IMR-90 (cell line): ENCODE measurements at regions not wholly inside any gene's neighbourhood (a gene's known extent, or its start where the extent isn't known, plus 50 kb on each side); places are given as distances from the start of the nearest gene placed in this dataset.

ENCODE experiments used
- ATAC-seq: fragments of 200-7000 bp; cut with Tn5 transposase; 2 replicates; pipeline ENCODE4 v1.9.1; 2020; ENCODE audit warnings: low read depth, mild to moderate bottlenecking, moderate library complexity
- BruUV-seq: library from RNA; stranded (reverse); fragments of 400-500 nt; replicated peaks from 2 replicates; lab custom pipeline; 2021; lab: Mats Ljungman, UMichigan
- CTCF ChIA-PET: fragments of 300-600 bp; formaldehyde crosslinking; extraction: SDS; loops from one replicate; lab custom pipeline; 2021; ENCODE audit warnings: antibody characterized with exemption; lab: Yijun Ruan, JAX
- POLR2A ChIA-PET: fragments of 300-600 bp; sonication (Branson Sonifier 250); formaldehyde crosslinking; loops from one replicate; lab custom pipeline; 2022; ENCODE audit warnings: antibody characterized with exemption; ENCODE audit not compliant: unreplicated experiment; lab: Charles Lee
- DNase-seq: peaks from one replicate; pipeline ENCODE4 v3.0.0; 2013
- H2AFZ ChIP-seq: replicated peaks from 2 replicates; pipeline ENCODE3; 2013; ENCODE audit warnings: low read length, mild to moderate bottlenecking; ENCODE audit not compliant: poor library complexity
- H2AK5ac ChIP-seq: 2 replicates; pipeline ENCODE4 v1.6.1; 2013; ENCODE audit warnings: low read depth, low read length, inconsistent platforms
- H2AK9ac ChIP-seq: replicated peaks from 2 replicates; pipeline ENCODE3; 2013; ENCODE audit warnings: mild to moderate bottlenecking, low read depth, low read length, moderate library complexity; ENCODE audit not compliant: poor library complexity
- H2BK120ac ChIP-seq: 2 replicates; pipeline ENCODE4 v1.6.1; 2013; ENCODE audit warnings: low read depth, low read length, inconsistent platforms
- H2BK15ac ChIP-seq: 3 replicates; pipeline ENCODE4 v1.6.1; 2013; ENCODE audit warnings: low read depth, low read length, inconsistent platforms
- H2BK20ac ChIP-seq: 2 replicates; pipeline ENCODE4 v1.6.1; 2013; ENCODE audit warnings: low read depth, mild to moderate bottlenecking, inconsistent platforms, low read length, moderate library complexity
- H2BK5ac ChIP-seq: 2 replicates; pipeline ENCODE4 v1.6.1; 2013; ENCODE audit warnings: mild to moderate bottlenecking, low read depth, low read length, inconsistent platforms; ENCODE audit not compliant: poor library complexity, severe bottlenecking
- H3K14ac ChIP-seq: replicated peaks from 2 replicates; pipeline ENCODE4 v1.6.1; 2013; ENCODE audit warnings: low read depth, low read length, inconsistent platforms
- H3K18ac ChIP-seq: 2 replicates; pipeline ENCODE4 v1.6.1; 2013; ENCODE audit warnings: low read depth, low read length, control low read depth
- H3K23ac ChIP-seq: 2 replicates; pipeline ENCODE4 v1.6.1; 2013; ENCODE audit warnings: low read depth, low read length, inconsistent platforms
- H3K27ac ChIP-seq: 2 replicates; pipeline ENCODE4 v1.5.1; 2013; ENCODE audit warnings: mild to moderate bottlenecking, control low read depth, low read length; ENCODE audit not compliant: insufficient read depth
- H3K27me3 ChIP-seq: 2 replicates; pipeline ENCODE4 v1.6.1; 2013; ENCODE audit warnings: low read length; ENCODE audit not compliant: control insufficient read depth, insufficient read depth
- H3K36me3 ChIP-seq: 2 replicates; pipeline ENCODE4 v1.6.1; 2013; ENCODE audit warnings: low read length, mixed read lengths; ENCODE audit not compliant: control insufficient read depth, insufficient read depth
- H3K4ac ChIP-seq: 2 replicates; pipeline ENCODE4 v1.6.1; 2013; ENCODE audit warnings: low read depth, low read length, inconsistent platforms
- H3K4me1 ChIP-seq: 2 replicates; pipeline ENCODE4 v1.6.1; 2013; ENCODE audit warnings: low read length, mixed read lengths; ENCODE audit not compliant: control insufficient read depth, insufficient read depth
- H3K4me2 ChIP-seq: 2 replicates; pipeline ENCODE4 v1.6.1; 2013; ENCODE audit warnings: low read depth, mild to moderate bottlenecking, control low read depth, low read length, moderate library complexity
- H3K4me3 ChIP-seq: 2 replicates; pipeline ENCODE4 v1.5.1; 2013; ENCODE audit warnings: low read depth, mild to moderate bottlenecking, control low read depth, low read length, moderate library complexity; ENCODE audit not compliant: insufficient read depth
- H3K56ac ChIP-seq: 2 replicates; pipeline ENCODE4 v1.6.1; 2013; ENCODE audit warnings: low read length, inconsistent platforms; ENCODE audit not compliant: insufficient read depth; ENCODE audit errors: extremely low read depth
- H3K79me1 ChIP-seq, 2 experiments: 2 replicates each; pipeline ENCODE4 v1.6.1; 2013; ENCODE audit warnings: low read length in 2 of 2, inconsistent platforms in 1 of 2, low read depth in 1 of 2
- H3K9ac ChIP-seq: 2 replicates; pipeline ENCODE4 v1.6.1; 2013; ENCODE audit warnings: low read depth, low read length, control low read depth
- H3K9me1 ChIP-seq: 2 replicates; pipeline ENCODE4 v1.6.1; 2013; ENCODE audit warnings: low read length, inconsistent platforms; ENCODE audit not compliant: insufficient read depth
- H3K9me3 ChIP-seq: 2 replicates; pipeline ENCODE4 v1.6.1; 2013; ENCODE audit warnings: low read length; ENCODE audit not compliant: control insufficient read depth, insufficient read depth
- H4K20me1 ChIP-seq: 2 replicates; pipeline ENCODE4 v1.6.1; 2013; ENCODE audit warnings: low read length, inconsistent platforms; ENCODE audit not compliant: insufficient read depth
- H4K5ac ChIP-seq: 2 replicates; pipeline ENCODE4 v1.6.1; 2013; ENCODE audit warnings: mild to moderate bottlenecking, low read depth, low read length, control low read depth
- H4K8ac ChIP-seq, 2 experiments: 2 replicates each; pipeline ENCODE4 v1.6.1; 2013; ENCODE audit warnings: low read depth in 2 of 2, low read length in 2 of 2, control low read depth in 1 of 2, inconsistent platforms in 1 of 2
- H4K91ac ChIP-seq: 2 replicates; pipeline ENCODE4 v1.6.1; 2013; ENCODE audit warnings: low read depth, low read length, inconsistent platforms; ENCODE audit not compliant: insufficient read depth
- BHLHE40 ChIP-seq: fragments of 150-350 bp; IDR thresholded peaks from 2 replicates; pipeline ENCODE4 v1.6.1; 2016; ENCODE audit warnings: mild to moderate bottlenecking, low read depth, low read length
- CEBPB ChIP-seq: IDR thresholded peaks from 2 replicates; pipeline ENCODE4 v1.6.1; 2012; ENCODE audit warnings: low read depth, low read length, improper control_type of control experiment
- CHD1 ChIP-seq: IDR thresholded peaks from 2 replicates; pipeline ENCODE4 v1.6.1; 2012; ENCODE audit warnings: low read depth, low read length, improper control_type of control experiment
- FOS ChIP-seq: fragments of 150-350 bp; IDR thresholded peaks from 2 replicates; pipeline ENCODE4 v1.6.1; 2016; ENCODE audit warnings: low read depth, low read length
- MAFK ChIP-seq: IDR thresholded peaks from 2 replicates; pipeline ENCODE4 v1.6.1; 2012; ENCODE audit warnings: low read depth, low read length, improper control_type of control experiment
- MAZ ChIP-seq: IDR thresholded peaks from 2 replicates; pipeline ENCODE4 v1.6.1; 2012; ENCODE audit warnings: low read depth, mild to moderate bottlenecking, low read length, improper control_type of control experiment, moderate library complexity, borderline replicate concordance
- MXI1 ChIP-seq: IDR thresholded peaks from 2 replicates; pipeline ENCODE4 v1.6.1; 2012; ENCODE audit warnings: low read depth, mild to moderate bottlenecking, low read length, moderate library complexity, borderline replicate concordance
- NFE2L2 ChIP-seq: fragments of 150-350 bp; IDR thresholded peaks from 2 replicates; pipeline ENCODE4 v1.6.1; 2016; ENCODE audit warnings: low read depth, mild to moderate bottlenecking, low read length
- POLR2A ChIP-seq: IDR thresholded peaks from 2 replicates; pipeline ENCODE4 v1.6.1; 2012; ENCODE audit warnings: mild to moderate bottlenecking, low read depth, low read length
- RAD21 ChIP-seq: IDR thresholded peaks from 2 replicates; pipeline ENCODE4 v1.6.1; 2012; ENCODE audit warnings: low read length, improper control_type of control experiment
- RCOR1 ChIP-seq: IDR thresholded peaks from 2 replicates; pipeline ENCODE4 v1.6.1; 2012; ENCODE audit warnings: mild to moderate bottlenecking, low read length, improper control_type of control experiment; ENCODE audit not compliant: insufficient replicate concordance
- RFX5 ChIP-seq: IDR thresholded peaks from 2 replicates; pipeline ENCODE4 v1.8.0; 2012; ENCODE audit warnings: low read depth, mild to moderate bottlenecking, low read length, moderate library complexity
- SMC3 ChIP-seq: fragments of 150-350 bp; IDR thresholded peaks from 2 replicates; pipeline ENCODE4 v1.6.1; 2016; ENCODE audit warnings: low read depth, mild to moderate bottlenecking, antibody characterized with exemption, low read length, moderate library complexity
- dilution Hi-C: fragments of 300-500 bp; cut with HindIII; formaldehyde crosslinking; loops from one replicate; pipeline ENCODE4 v1.14.3; 2018; ENCODE audit warnings: low sequenced_read_pairs; ENCODE audit not compliant: unreplicated experiment
- in situ Hi-C: fragments of 300-500 bp; cut with MboI; formaldehyde crosslinking; loops from 3 replicates; pipeline ENCODE4 v1.14.3; 2019; ENCODE audit warnings: low sequenced_read_pairs, inconsistent platforms, mixed read lengths
- intact Hi-C: fragments of 100-400 bp; cut with micrococcal nuclease; formaldehyde crosslinking; loops from 2 replicates; pipeline ENCODE4 v1.10.0; 2022
- TF ChIP-seq, protein P1 (sequence below): fragments of 150-350 bp; IDR thresholded peaks from 2 replicates; pipeline ENCODE4 v1.6.1; 2017; ENCODE audit warnings: mild to moderate bottlenecking, antibody characterized with exemption, low read length, low read depth
- TF ChIP-seq, protein P2 (sequence below): fragments of 150-350 bp; IDR thresholded peaks from 2 replicates; pipeline ENCODE4 v1.6.1; 2016; ENCODE audit warnings: low read depth, mild to moderate bottlenecking, low read length, moderate library complexity, borderline replicate concordance
- TF ChIP-seq, protein P3 (sequence below): conservative IDR thresholded peaks from 2 replicates; pipeline ENCODE4 v1.5.1; 2012; ENCODE audit warnings: mild to moderate bottlenecking, low read depth, low read length, improper control_type of control experiment

DNA sequence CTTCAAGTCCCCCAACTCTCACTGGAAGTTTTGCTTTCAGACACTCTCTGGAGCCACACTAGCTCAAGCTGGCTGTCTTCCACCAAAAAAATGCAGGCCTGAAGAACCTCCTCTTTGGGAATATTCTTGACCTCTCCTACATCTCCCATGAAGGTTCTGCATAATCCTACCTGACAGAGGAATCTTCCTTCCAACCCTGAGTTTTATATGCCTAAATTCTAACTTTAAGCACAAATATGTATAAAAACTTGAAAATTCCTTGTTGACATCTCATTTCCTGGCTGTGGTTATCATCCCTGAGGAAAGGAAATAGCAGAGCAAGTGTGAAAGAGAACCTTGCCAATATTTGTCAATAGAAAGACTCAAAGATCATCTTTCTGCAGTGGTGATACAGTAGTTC is 249.0 kb downstream of the LPIN1 start:
- in situ Hi-C loops (no loop called here), intact Hi-C loops (no loop called here), dilution Hi-C loops (no loop called here)
- Histone ChIP-seq H3K4me3 (no peak overlapping the region), H2BK20ac (no peak overlapping the region), H3K27me3 (no peaks in the 10 kb centered on the region), H2AFZ (no peak overlapping the region), H3K9me3 (peaks cover 3% of the 10 kb centered on the region; the same call in 1 of the 2 replicates), H3K9ac (no peak overlapping the region), H3K79me1 (no peaks in the 10 kb centered on the region), H3K9me1 (no peaks in the 10 kb centered on the region), H2AK5ac (no peak overlapping the region; the same call in 1 of the 2 replicates), H3K14ac (peak overlapping the region; percentile 27; the same call in 1 of the 2 replicates), H2BK15ac (no peak overlapping the region; the same call in 2 of the 3 replicates), H3K4ac (no peak overlapping the region), H4K91ac (0 out of 2 replicates have a peak overlapping the region, but pooled peaks have one; percentile 6), H4K20me1 (no peaks in the 10 kb centered on the region), H2BK5ac (no peak overlapping the region), H3K4me1 (peaks cover 5% of the 10 kb centered on the region), H4K5ac (0 out of 2 replicates have a peak overlapping the region, but pooled peaks have one; percentile 54), H3K18ac (peak overlapping the region; percentile 29; the same call in 1 of the 2 replicates), H2AK9ac (no peak overlapping the region), H3K27ac (no peak overlapping the region), H2BK120ac (peak overlapping the region; percentile 67), H4K8ac (peak overlapping the region in 1 of 2 experiments; percentile 35; a peak in 1 of 4 replicates), H3K23ac (no peak overlapping the region), H3K36me3 (no peaks in the 10 kb centered on the region), H3K56ac (no peak overlapping the region), H3K4me2 (peak overlapping the region; percentile 50; the same call in 1 of the 2 replicates)
- DNase-seq (peak; percentile 47), ATAC-seq (peak; percentile 28)
- no TSS peak for BruUV-seq
- CTCF ChIA-PET = no interaction called here
- no peak for TF ChIP-seq MXI1
- no peak for TF ChIP-seq BHLHE40
- no peak for TF ChIP-seq CEBPB
- no peak for TF ChIP-seq FOS
- TF ChIP-seq, protein P1, sequence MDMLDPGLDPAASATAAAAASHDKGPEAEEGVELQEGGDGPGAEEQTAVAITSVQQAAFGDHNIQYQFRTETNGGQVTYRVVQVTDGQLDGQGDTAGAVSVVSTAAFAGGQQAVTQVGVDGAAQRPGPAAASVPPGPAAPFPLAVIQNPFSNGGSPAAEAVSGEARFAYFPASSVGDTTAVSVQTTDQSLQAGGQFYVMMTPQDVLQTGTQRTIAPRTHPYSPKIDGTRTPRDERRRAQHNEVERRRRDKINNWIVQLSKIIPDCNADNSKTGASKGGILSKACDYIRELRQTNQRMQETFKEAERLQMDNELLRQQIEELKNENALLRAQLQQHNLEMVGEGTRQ = no peak
- no peak for TF ChIP-seq SMC3
- TF ChIP-seq NFE2L2 = no peak
- TF ChIP-seq, protein P2, sequence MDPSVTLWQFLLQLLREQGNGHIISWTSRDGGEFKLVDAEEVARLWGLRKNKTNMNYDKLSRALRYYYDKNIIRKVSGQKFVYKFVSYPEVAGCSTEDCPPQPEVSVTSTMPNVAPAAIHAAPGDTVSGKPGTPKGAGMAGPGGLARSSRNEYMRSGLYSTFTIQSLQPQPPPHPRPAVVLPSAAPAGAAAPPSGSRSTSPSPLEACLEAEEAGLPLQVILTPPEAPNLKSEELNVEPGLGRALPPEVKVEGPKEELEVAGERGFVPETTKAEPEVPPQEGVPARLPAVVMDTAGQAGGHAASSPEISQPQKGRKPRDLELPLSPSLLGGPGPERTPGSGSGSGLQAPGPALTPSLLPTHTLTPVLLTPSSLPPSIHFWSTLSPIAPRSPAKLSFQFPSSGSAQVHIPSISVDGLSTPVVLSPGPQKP = no peak
- no peak for TF ChIP-seq POLR2A
- TF ChIP-seq RFX5 = no peak
- no peak for TF ChIP-seq MAZ
- TF ChIP-seq RCOR1 = no peak
- TF ChIP-seq, protein P3, sequence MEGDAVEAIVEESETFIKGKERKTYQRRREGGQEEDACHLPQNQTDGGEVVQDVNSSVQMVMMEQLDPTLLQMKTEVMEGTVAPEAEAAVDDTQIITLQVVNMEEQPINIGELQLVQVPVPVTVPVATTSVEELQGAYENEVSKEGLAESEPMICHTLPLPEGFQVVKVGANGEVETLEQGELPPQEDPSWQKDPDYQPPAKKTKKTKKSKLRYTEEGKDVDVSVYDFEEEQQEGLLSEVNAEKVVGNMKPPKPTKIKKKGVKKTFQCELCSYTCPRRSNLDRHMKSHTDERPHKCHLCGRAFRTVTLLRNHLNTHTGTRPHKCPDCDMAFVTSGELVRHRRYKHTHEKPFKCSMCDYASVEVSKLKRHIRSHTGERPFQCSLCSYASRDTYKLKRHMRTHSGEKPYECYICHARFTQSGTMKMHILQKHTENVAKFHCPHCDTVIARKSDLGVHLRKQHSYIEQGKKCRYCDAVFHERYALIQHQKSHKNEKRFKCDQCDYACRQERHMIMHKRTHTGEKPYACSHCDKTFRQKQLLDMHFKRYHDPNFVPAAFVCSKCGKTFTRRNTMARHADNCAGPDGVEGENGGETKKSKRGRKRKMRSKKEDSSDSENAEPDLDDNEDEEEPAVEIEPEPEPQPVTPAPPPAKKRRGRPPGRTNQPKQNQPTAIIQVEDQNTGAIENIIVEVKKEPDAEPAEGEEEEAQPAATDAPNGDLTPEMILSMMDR = no peak
- TF ChIP-seq RAD21 = no peak
- no peak for TF ChIP-seq MAFK
- TF ChIP-seq CHD1 = no peak
- POLR2A ChIA-PET = no interaction called here
